ENCODE measurements at regions not wholly inside any gene's neighbourhood (a gene's known extent, or its start where the extent isn't known, plus 50 kb on each side); places are given as distances from the start of the nearest gene placed in this dataset.

- TF ChIP-seq POLR2AphosphoS5 (IDR thresholded peaks at IDR 0.05) (no peak), EP300 (conservative IDR thresholded peaks at IDR 0.05; ENCODE audit: poor library complexity, severe bottlenecking) (no peak), EZH2 (IDR thresholded peaks at IDR 0.05; ENCODE audit: borderline replicate concordance, insufficient read depth, low read length, poor library complexity, severe bottlenecking) (no peak), MXI1 (conservative IDR thresholded peaks at IDR 0.05; ENCODE audit: poor library complexity, severe bottlenecking) (no peak), TAF1 (IDR thresholded peaks at IDR 0.05; ENCODE audit: low read depth) (no peak), SMC3 (conservative IDR thresholded peaks at IDR 0.05; ENCODE audit: poor library complexity) (no peak)
- TF ChIP-seq, protein P1, sequence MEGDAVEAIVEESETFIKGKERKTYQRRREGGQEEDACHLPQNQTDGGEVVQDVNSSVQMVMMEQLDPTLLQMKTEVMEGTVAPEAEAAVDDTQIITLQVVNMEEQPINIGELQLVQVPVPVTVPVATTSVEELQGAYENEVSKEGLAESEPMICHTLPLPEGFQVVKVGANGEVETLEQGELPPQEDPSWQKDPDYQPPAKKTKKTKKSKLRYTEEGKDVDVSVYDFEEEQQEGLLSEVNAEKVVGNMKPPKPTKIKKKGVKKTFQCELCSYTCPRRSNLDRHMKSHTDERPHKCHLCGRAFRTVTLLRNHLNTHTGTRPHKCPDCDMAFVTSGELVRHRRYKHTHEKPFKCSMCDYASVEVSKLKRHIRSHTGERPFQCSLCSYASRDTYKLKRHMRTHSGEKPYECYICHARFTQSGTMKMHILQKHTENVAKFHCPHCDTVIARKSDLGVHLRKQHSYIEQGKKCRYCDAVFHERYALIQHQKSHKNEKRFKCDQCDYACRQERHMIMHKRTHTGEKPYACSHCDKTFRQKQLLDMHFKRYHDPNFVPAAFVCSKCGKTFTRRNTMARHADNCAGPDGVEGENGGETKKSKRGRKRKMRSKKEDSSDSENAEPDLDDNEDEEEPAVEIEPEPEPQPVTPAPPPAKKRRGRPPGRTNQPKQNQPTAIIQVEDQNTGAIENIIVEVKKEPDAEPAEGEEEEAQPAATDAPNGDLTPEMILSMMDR (IDR thresholded peaks at IDR 0.05; ENCODE audit: poor library complexity, severe bottlenecking), result no peak
- TF ChIP-seq, protein P2, sequence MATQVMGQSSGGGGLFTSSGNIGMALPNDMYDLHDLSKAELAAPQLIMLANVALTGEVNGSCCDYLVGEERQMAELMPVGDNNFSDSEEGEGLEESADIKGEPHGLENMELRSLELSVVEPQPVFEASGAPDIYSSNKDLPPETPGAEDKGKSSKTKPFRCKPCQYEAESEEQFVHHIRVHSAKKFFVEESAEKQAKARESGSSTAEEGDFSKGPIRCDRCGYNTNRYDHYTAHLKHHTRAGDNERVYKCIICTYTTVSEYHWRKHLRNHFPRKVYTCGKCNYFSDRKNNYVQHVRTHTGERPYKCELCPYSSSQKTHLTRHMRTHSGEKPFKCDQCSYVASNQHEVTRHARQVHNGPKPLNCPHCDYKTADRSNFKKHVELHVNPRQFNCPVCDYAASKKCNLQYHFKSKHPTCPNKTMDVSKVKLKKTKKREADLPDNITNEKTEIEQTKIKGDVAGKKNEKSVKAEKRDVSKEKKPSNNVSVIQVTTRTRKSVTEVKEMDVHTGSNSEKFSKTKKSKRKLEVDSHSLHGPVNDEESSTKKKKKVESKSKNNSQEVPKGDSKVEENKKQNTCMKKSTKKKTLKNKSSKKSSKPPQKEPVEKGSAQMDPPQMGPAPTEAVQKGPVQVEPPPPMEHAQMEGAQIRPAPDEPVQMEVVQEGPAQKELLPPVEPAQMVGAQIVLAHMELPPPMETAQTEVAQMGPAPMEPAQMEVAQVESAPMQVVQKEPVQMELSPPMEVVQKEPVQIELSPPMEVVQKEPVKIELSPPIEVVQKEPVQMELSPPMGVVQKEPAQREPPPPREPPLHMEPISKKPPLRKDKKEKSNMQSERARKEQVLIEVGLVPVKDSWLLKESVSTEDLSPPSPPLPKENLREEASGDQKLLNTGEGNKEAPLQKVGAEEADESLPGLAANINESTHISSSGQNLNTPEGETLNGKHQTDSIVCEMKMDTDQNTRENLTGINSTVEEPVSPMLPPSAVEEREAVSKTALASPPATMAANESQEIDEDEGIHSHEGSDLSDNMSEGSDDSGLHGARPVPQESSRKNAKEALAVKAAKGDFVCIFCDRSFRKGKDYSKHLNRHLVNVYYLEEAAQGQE (IDR thresholded peaks at IDR 0.05; ENCODE audit: borderline replicate concordance), result no peak
Observed at GRCh38 chr11:116397602-116398084, 375.1 kb downstream of the BUD13 start.

Measured in neural cell (in vitro differentiated cells).